ENCODE measurements at regions not wholly inside any gene's neighbourhood (a gene's known extent, or its start where the extent isn't known, plus 50 kb on each side); places are given as distances from the start of the nearest gene placed in this dataset.

- DNase-seq (ENCODE audit: low spot score), result no peak
These were observed 761.6 kb downstream of the LRFN5 start for GRCh38 chr14:42368234-42368633.

- no peak for DNase-seq (ENCODE audit: low spot score)
These were observed 746.6 kb downstream of the LRFN5 start for GRCh38 chr14:42353315-42353714.

- no peak for DNase-seq (ENCODE audit: low spot score)
These were observed 729.2 kb downstream of the LRFN5 start for GRCh38 chr14:42335918-42336317.

GRCh38 chr14:42334931-42335330 lies 728.3 kb downstream of the LRFN5 start:
- no peak for DNase-seq (ENCODE audit: low spot score)

- no peak for DNase-seq (ENCODE audit: low spot score)
These were observed 716.8 kb downstream of the LRFN5 start for GRCh38 chr14:42323426-42323825.

GRCh38 chr14:42322531-42323284 lies 716.0 kb downstream of the LRFN5 start:
- DNase-seq (ENCODE audit: low spot score), result no peak

GRCh38 chr14:42319996-42320395 lies 713.3 kb downstream of the LRFN5 start:
- DNase-seq (ENCODE audit: low spot score), result no peak

GRCh38 chr14:42316693-42317092 lies 710.0 kb downstream of the LRFN5 start:
- DNase-seq (ENCODE audit: low spot score), result no peak

- DNase-seq (ENCODE audit: low spot score), result no peak
These were observed 705.2 kb downstream of the LRFN5 start for GRCh38 chr14:42311876-42312275.

- no peak for DNase-seq (ENCODE audit: low spot score)
These were observed 700.7 kb downstream of the LRFN5 start for GRCh38 chr14:42307239-42307825.

GRCh38 chr14:42299692-42300091 lies 693.0 kb downstream of the LRFN5 start:
- no peak for DNase-seq (ENCODE audit: low spot score)

- DNase-seq (ENCODE audit: low spot score), result no peak
These were observed 686.5 kb downstream of the LRFN5 start for GRCh38 chr14:42293180-42293579.

- peak; percentile 5 for DNase-seq (ENCODE audit: low spot score)
These were observed 671.2 kb downstream of the LRFN5 start for GRCh38 chr14:42277840-42278239.

- no peak for DNase-seq (ENCODE audit: low spot score)
These were observed 662.6 kb downstream of the LRFN5 start for GRCh38 chr14:42269234-42269633.

GRCh38 chr14:42248131-42248530 lies 641.5 kb downstream of the LRFN5 start:
- no peak for DNase-seq (ENCODE audit: low spot score)

- DNase-seq (ENCODE audit: low spot score), result no peak
These were observed 634.4 kb downstream of the LRFN5 start for GRCh38 chr14:42241101-42241500.

GRCh38 chr14:42229976-42230375 lies 623.3 kb downstream of the LRFN5 start:
- no peak for DNase-seq (ENCODE audit: low spot score)

GRCh38 chr14:42229294-42229693 lies 622.6 kb downstream of the LRFN5 start:
- DNase-seq (ENCODE audit: low spot score), result no peak

GRCh38 chr14:42228611-42229010 lies 621.9 kb downstream of the LRFN5 start:
- no peak for DNase-seq (ENCODE audit: low spot score)

GRCh38 chr14:42224053-42224888 lies 617.6 kb downstream of the LRFN5 start:
- DNase-seq (ENCODE audit: low spot score), result peak; percentile 72

- peak; percentile 29 for DNase-seq (ENCODE audit: low spot score)
These were observed 616.3 kb downstream of the LRFN5 start for GRCh38 chr14:42222924-42223471.

- DNase-seq (ENCODE audit: low spot score), result peak; percentile 92
These were observed 608.4 kb downstream of the LRFN5 start for GRCh38 chr14:42214981-42215491.
